H1 (cell line): ENCODE measurements at regions not wholly inside any gene's neighbourhood (a gene's known extent, or its start where the extent isn't known, plus 50 kb on each side); places are given as distances from the start of the nearest gene placed in this dataset.

Experiments
- CTCF ChIA-PET: fragments of 300-600 bp; sonication (Branson Sonifier 250); formaldehyde crosslinking; loops from one replicate; lab custom pipeline; 2021; ENCODE audit not compliant: partially characterized antibody; lab: Charles Lee
- POLR2A ChIA-PET: fragments of 300-600 bp; sonication (Branson Sonifier 250); formaldehyde crosslinking; loops from one replicate; lab custom pipeline; 2021; ENCODE audit warnings: inconsistent platforms; ENCODE audit not compliant: partially characterized antibody; lab: Charles Lee
- DNase-seq, 2 experiments: peaks; one replicate each; pipeline versions ENCODE4 v3.0.0 to v3.0.0-alpha.2; 2010 to 2022; ENCODE audit warnings: low spot score in 2 of 2, low read depth in 1 of 2, mixed read lengths in 1 of 2
- FAIRE-seq: peaks from 2 replicates; lab custom pipeline; 2011; peaks lifted over from hg19 to GRCh38; lab: Jason Lieb, UNC
- H2AFZ ChIP-seq: 2 replicates; pipeline ENCODE4 v1.8.1; 2012; ENCODE audit warnings: low read length, inconsistent platforms
- H2AK5ac ChIP-seq: 2 replicates; pipeline ENCODE4 v1.6.1; 2013; ENCODE audit warnings: low read depth, low read length
- H2BK120ac ChIP-seq: replicated peaks from 2 replicates; pipeline ENCODE3; 2013; ENCODE audit warnings: low read depth, low read length, inconsistent platforms
- H2BK12ac ChIP-seq: 2 replicates; pipeline ENCODE4 v1.6.1; 2013; ENCODE audit warnings: low read depth, low read length
- H2BK15ac ChIP-seq: 2 replicates; pipeline ENCODE4 v1.6.1; 2013; ENCODE audit warnings: low read length
- H2BK20ac ChIP-seq: 2 replicates; pipeline ENCODE4 v1.6.1; 2013; ENCODE audit warnings: low read length
- H2BK5ac ChIP-seq: 2 replicates; pipeline ENCODE4 v1.6.1; 2013; ENCODE audit warnings: low read depth, low read length
- H3K14ac ChIP-seq: 2 replicates; pipeline ENCODE4 v1.6.1; 2013; ENCODE audit warnings: inconsistent platforms; ENCODE audit not compliant: insufficient read length
- H3K18ac ChIP-seq: 2 replicates; pipeline ENCODE4 v1.6.1; 2013; ENCODE audit warnings: low read length; ENCODE audit errors: extremely low read depth
- H3K23ac ChIP-seq: 2 replicates; pipeline ENCODE4 v1.6.1; 2013; ENCODE audit warnings: inconsistent platforms; ENCODE audit not compliant: insufficient read length
- H3K23me2 ChIP-seq: 2 replicates; pipeline ENCODE4 v1.6.1; 2013; ENCODE audit warnings: low read depth, low read length
- H3K27ac ChIP-seq: 2 replicates; pipeline ENCODE4 v1.6.1; 2011; ENCODE audit warnings: low read depth, low read length, inconsistent platforms
- H3K27me3 ChIP-seq, 4 experiments: replicated peaks in 1 of 4; 1 replicate in 1 of 4; 2 replicates in 3 of 4; pipeline versions ENCODE4 v1.6.1 to v1.8.1; 2011 to 2013; ENCODE audit warnings: low read length in 3 of 4, mild to moderate bottlenecking in 3 of 4, inconsistent platforms in 2 of 4, mixed read lengths in 2 of 4, moderate library complexity in 1 of 4; ENCODE audit not compliant: control insufficient read depth in 3 of 4, insufficient read depth in 3 of 4; ENCODE audit errors: extremely low read depth in 1 of 4
- H3K36me3 ChIP-seq, 4 experiments: 2 replicates each; pipeline versions ENCODE4 v1.6.1 to v1.8.1; 2011 to 2013; ENCODE audit warnings: mild to moderate bottlenecking in 4 of 4, low read length in 3 of 4, moderate library complexity in 2 of 4, control low read depth in 1 of 4, inconsistent platforms in 1 of 4; ENCODE audit not compliant: insufficient read depth in 4 of 4, control insufficient read depth in 2 of 4
- H3K4ac ChIP-seq: replicated peaks from 2 replicates; pipeline ENCODE3; 2013; ENCODE audit warnings: low read length, low read depth, mixed read lengths, inconsistent platforms; ENCODE audit not compliant: insufficient read length
- H3K4me1 ChIP-seq, 4 experiments: replicated peaks in 1 of 4; 1 replicate in 1 of 4; 2 replicates in 3 of 4; pipeline versions ENCODE4 v1.6.1 to v1.8.1; 2011 to 2013; ENCODE audit warnings: low read length in 3 of 4, inconsistent platforms in 2 of 4, mixed read lengths in 1 of 4; ENCODE audit not compliant: insufficient read depth in 4 of 4, control insufficient read depth in 3 of 4
- H3K4me2 ChIP-seq, 2 experiments: 2 replicates each; pipeline versions ENCODE4 v1.6.1 to v1.8.1; 2011 to 2013; ENCODE audit warnings: low read depth in 2 of 2, low read length in 2 of 2, control low read depth in 1 of 2, inconsistent platforms in 1 of 2, mild to moderate bottlenecking in 1 of 2; ENCODE audit not compliant: insufficient read depth in 1 of 2
- H3K4me3 ChIP-seq, 4 experiments: fragments of 200-600, 300-600 bp in 1 of 4; sonication (generic), shearing (Covaris generic), sonication (Bioruptor Twin) in 1 of 4; 2 replicates each; pipeline versions ENCODE4 v1.5.1 to v1.8.1; 2011 to 2016; ENCODE audit warnings: low read length in 4 of 4, low read depth in 3 of 4, control low read depth in 2 of 4, inconsistent platforms in 2 of 4, mild to moderate bottlenecking in 2 of 4, mixed read lengths in 1 of 4, moderate library complexity in 1 of 4; ENCODE audit not compliant: insufficient read depth in 2 of 4; ENCODE audit errors: extremely low read depth in 1 of 4
- H3K56ac ChIP-seq: replicated peaks from 2 replicates; pipeline ENCODE3; 2013; ENCODE audit warnings: low read depth, mild to moderate bottlenecking, mixed read lengths, low read length, inconsistent platforms; ENCODE audit not compliant: insufficient read length
- H3K79me1 ChIP-seq: 2 replicates; pipeline ENCODE4 v1.6.1; 2013; ENCODE audit warnings: low read depth, low read length, control low read depth
- H3K79me2 ChIP-seq, 2 experiments: 2 replicates each; pipeline versions ENCODE4 v1.6.1 to v1.8.1; 2012 to 2013; ENCODE audit warnings: low read length in 2 of 2, mild to moderate bottlenecking in 2 of 2, inconsistent platforms in 1 of 2; ENCODE audit not compliant: insufficient read depth in 2 of 2, control insufficient read depth in 1 of 2
- H3K9ac ChIP-seq, 4 experiments: replicated peaks in 1 of 4; 1 replicate in 1 of 4; 2 replicates in 3 of 4; pipeline versions ENCODE4 v1.6.1 to v1.8.1; 2011 to 2013; ENCODE audit warnings: low read depth in 3 of 4, low read length in 3 of 4, control low read depth in 2 of 4, mild to moderate bottlenecking in 2 of 4, moderate library complexity in 2 of 4, inconsistent platforms in 1 of 4; ENCODE audit errors: extremely low read depth in 1 of 4
- H3K9me3 ChIP-seq, 2 experiments: 2 replicates each; pipeline versions ENCODE4 v1.6.1 to v1.8.1; 2012 to 2013; ENCODE audit warnings: mild to moderate bottlenecking in 2 of 2, moderate library complexity in 2 of 2, control low read depth in 1 of 2, inconsistent platforms in 1 of 2, low read depth in 1 of 2, low read length in 1 of 2, mixed read lengths in 1 of 2; ENCODE audit not compliant: insufficient read depth in 2 of 2
- H4K20me1 ChIP-seq, 2 experiments: replicated peaks in 1 of 2; 2 replicates each; pipeline versions ENCODE3 to v1.8.1; 2011 to 2013; ENCODE audit warnings: inconsistent platforms in 2 of 2, low read length in 2 of 2, mild to moderate bottlenecking in 1 of 2; ENCODE audit not compliant: insufficient read depth in 2 of 2, control insufficient read depth in 1 of 2
- H4K5ac ChIP-seq: 2 replicates; pipeline ENCODE4 v1.6.1; 2013; ENCODE audit warnings: low read length, low read depth, mixed read lengths, inconsistent platforms; ENCODE audit not compliant: insufficient read length
- H4K8ac ChIP-seq: 2 replicates; pipeline ENCODE4 v1.8.0; 2013; ENCODE audit warnings: mild to moderate bottlenecking, moderate library complexity, low read length, inconsistent platforms; ENCODE audit not compliant: insufficient read depth; ENCODE audit errors: extremely low read depth
- H4K91ac ChIP-seq: replicated peaks from 2 replicates; pipeline ENCODE3; 2013; ENCODE audit warnings: low read length, mixed read lengths, inconsistent platforms; ENCODE audit not compliant: insufficient read length
- CHD1 ChIP-seq: IDR thresholded peaks from 2 replicates; pipeline ENCODE4 v1.6.1; 2012; ENCODE audit warnings: low read depth, low read length, improper control_type of control experiment
- CREB1 ChIP-seq: IDR thresholded peaks from 2 replicates; pipeline ENCODE4 v1.6.1; 2012; ENCODE audit warnings: inconsistent platforms
- JUN ChIP-seq: IDR thresholded peaks from 2 replicates; pipeline ENCODE4 v1.6.1; 2011; ENCODE audit warnings: low read depth, mild to moderate bottlenecking, improper control_type of control experiment, low read length
- RNF2 ChIP-seq: fragments of 200-900, 300-1000 bp; sonication (generic); IDR thresholded peaks from 2 replicates; pipeline ENCODE4 v1.7.1; 2016; ENCODE audit warnings: borderline replicate concordance, low read depth, mild to moderate bottlenecking, antibody characterized with exemption, low read length; ENCODE audit not compliant: poor library complexity, severe bottlenecking; ENCODE audit errors: missing control alignments
- RXRA ChIP-seq: IDR thresholded peaks from 2 replicates; pipeline ENCODE4 v1.6.1; 2011; ENCODE audit warnings: low read depth, mild to moderate bottlenecking, low read length, moderate library complexity; ENCODE audit not compliant: insufficient read depth
- SRF ChIP-seq: IDR thresholded peaks from 2 replicates; pipeline ENCODE4 v1.6.1; 2011; ENCODE audit warnings: mild to moderate bottlenecking, low read depth, low read length, moderate library complexity
- WGBS, 2 experiments: shearing (Covaris generic) in 1 of 2; methylation state at CpG; one replicate each; pipeline versions ENCODE4 v1.1.6 to v1.1.7; 2013 to 2015; ENCODE audit warnings: low lambda C conversion rate in 2 of 2, mixed read lengths in 2 of 2, inconsistent platforms in 1 of 2, low coverage in 1 of 2, missing lambda C conversion rate in 1 of 2; ENCODE audit not compliant: insufficient replicate concordance in 2 of 2, insufficient coverage in 1 of 2, insufficient read length in 1 of 2; ENCODE audit errors: extremely low coverage in 1 of 2, missing lambda C conversion rate in 1 of 2; 5-methylcytosine and 5-hydroxymethylcytosine counted together

- Histone ChIP-seq H2AK5ac (no peak overlapping the region), H3K36me3 (no peaks in the 10 kb centered on the region), H3K4me2 (no peak overlapping the region), H3K14ac (no peak overlapping the region), H4K5ac (no peak overlapping the region), H4K20me1 (no peaks in the 10 kb centered on the region), H3K23me2 (no peaks in the 10 kb centered on the region), H3K79me1 (no peaks in the 10 kb centered on the region), H2BK12ac (0 out of 2 replicates have a peak overlapping the region, but pooled peaks have one; percentile 28), H3K4me1 (peaks cover 0 to 3% (median 0%) of the 10 kb centered on the region in 4 experiments; a peak in 1 of 7 replicates), H3K4me3 (no peak overlapping the region; a peak in 1 of 8 replicates), H2BK5ac (no peak overlapping the region), H2BK120ac (no peak overlapping the region), H2BK15ac (no peak overlapping the region), H4K91ac (no peak overlapping the region), H3K27ac (no peak overlapping the region), H3K56ac (no peak overlapping the region), H3K4ac (no peak overlapping the region), H3K9ac (no peak overlapping the region), H2AFZ (no peak overlapping the region), H3K9me3 (peaks cover 4 to 8% of the 10 kb centered on the region in 2 experiments; a peak in 2 of 4 replicates), H4K8ac (no peak overlapping the region), H3K23ac (no peak overlapping the region), H2BK20ac (no peak overlapping the region), H3K79me2 (no peaks in the 10 kb centered on the region), H3K27me3 (no peaks in the 10 kb centered on the region), H3K18ac (no peak overlapping the region)
- TF ChIP-seq JUN (no peak), SRF (no peak), CREB1 (no peak), RNF2 (no peak), CHD1 (no peak), RXRA (no peak)
- WGBS, 2 experiments: 91% methylated on average over 5 of the region's 5 CpGs; no CpG with 5 or more reads in 1 of the 2 experiments
- ChIA-PET POLR2A (no interaction called here), CTCF (interaction anchor here (0.9 to 1.0 kb wide), 2 partner anchors 8 to 12 kb away, joined by 3 read pairs; no protein-coding TSS in a partner anchor)
- no peak for FAIRE-seq
- DNase-seq: no peak
Measured at GRCh38 chr2:45285311-45285710, 276.1 kb upstream of the SIX2 start.
